Right lobe of liver (tissue), 6 donors: ENCODE measurements at regions not wholly inside any gene's neighbourhood (a gene's known extent, or its start where the extent isn't known, plus 50 kb on each side); places are given as distances from the start of the nearest gene placed in this dataset.

ENCODE experiments used
- ATAC-seq, 4 donors: fragments of 200-7000 bp; cut with Tn5 transposase; one replicate each; pipeline ENCODE4 v1.9.1; 2020; ENCODE audit warnings: mild to moderate bottlenecking in 4 of 4, moderate library complexity in 4 of 4
- DNase-seq, 3 donors: peaks; one replicate each; pipeline ENCODE4 v3.0.0-alpha.2; 2020
- H3K27ac ChIP-seq, 3 donors: fragments of 200-600 bp; one replicate each; pipeline ENCODE4 v1.8.0; 2022
- H3K27me3 ChIP-seq, 2 donors: fragments of 200-600 bp; one replicate each; pipeline ENCODE4 v1.8.0; 2022
- H3K36me3 ChIP-seq, 4 donors: fragments of 200-600 bp; sonication (generic) in 1 of 4; one replicate each; pipeline versions ENCODE4 v1.5.1 to v1.8.0; 2017 to 2022; ENCODE audit warnings: control low read depth in 1 of 4
- H3K4me1 ChIP-seq, 4 donors: fragments of 200-600 bp; sonication (generic) in 1 of 4; one replicate each; pipeline versions ENCODE4 v1.5.1 to v1.8.0; 2017 to 2022; ENCODE audit warnings: control low read depth in 1 of 4
- H3K4me3 ChIP-seq, 3 donors: fragments of 200-600 bp; one replicate each; pipeline ENCODE4 v1.8.0; 2022
- H3K9me3 ChIP-seq, 4 donors: fragments of 200-600 bp; sonication (generic) in 1 of 4; one replicate each; pipeline versions ENCODE4 v1.5.1 to v1.8.0; 2017 to 2022; ENCODE audit warnings: control low read depth in 1 of 4
- CTCF ChIP-seq, 4 donors: fragments of 200-600 bp in 3 of 4; fragments of 450-650 bp in 1 of 4; IDR thresholded peaks; one replicate each; pipeline versions ENCODE4 v1.5.1 to v1.8.0; 2016 to 2022; ENCODE audit warnings: antibody characterized with exemption in 4 of 4, mild to moderate bottlenecking in 2 of 4
- POLR2A ChIP-seq: fragments of 450-650 bp; IDR thresholded peaks from one replicate; pipeline ENCODE4 v1.6.1; 2017; ENCODE audit warnings: antibody characterized with exemption, mild to moderate bottlenecking
- WGBS: methylation state at CpG from one replicate; pipeline ENCODE4 v1.1.6; 2018; ENCODE audit warnings: low coverage, low lambda C conversion rate; ENCODE audit not compliant: insufficient coverage; ENCODE audit errors: missing lambda C conversion rate; 5-methylcytosine and 5-hydroxymethylcytosine counted together
- intact Hi-C, 2 donors: fragments of 100-400 bp; cut with DNase I; formaldehyde crosslinking; loops; one replicate each; pipeline versions ENCODE4 v1.11.2 to v1.14.1; 2022
- donor health status: DM: no; HTN: yes; CAD: no.
- donor health status: DM: no; HTN: no; CAD: no.
- donor health status: DM: no; HTN: no; CAD: no.
- donor health status: DM: no; HTN: yes; CAD: no.
- donor health status: DM: no; HTN: yes; CAD: no.

- Histone ChIP-seq H3K27ac (no peak overlapping the region), H3K4me1 (peaks cover 0 to 4% (median under 1%) of the 10 kb centered on the region in 4 donors), H3K4me3 (no peak overlapping the region), H3K9me3 (no peaks in the 10 kb centered on the region), H3K27me3 (no peaks in the 10 kb centered on the region), H3K36me3 (no peaks in the 10 kb centered on the region)
- intact Hi-C loops = no loop called here
- TF ChIP-seq POLR2A = no peak
- no peak for TF ChIP-seq CTCF (IDR thresholded peaks at IDR 0.05)
- DNase-seq (no peak), ATAC-seq (no peak)
- WGBS = 21% methylated on average over 1 of the region's 1 CpG
Observed at GRCh38 chr1:218811497-218811896, 362.2 kb upstream of the LYPLAL1 start.

- ATAC-seq = peak; percentile 22 to 84 (median 46)
- intact Hi-C loops = no loop called here
Observed at GRCh38 chr1:218812360-218812759, 361.3 kb upstream of the LYPLAL1 start.

GRCh38 chr1:218813237-218813636 lies 360.4 kb upstream of the LYPLAL1 start:
- no peak for ATAC-seq
- no peaks in the 10 kb centered on the region for H3K9me3 ChIP-seq
- H3K4me3 ChIP-seq = no peak overlapping the region
- peaks cover 0 to 4% (median under 1%) of the 10 kb centered on the region in 4 donors for H3K4me1 ChIP-seq
- H3K27me3 ChIP-seq = no peaks in the 10 kb centered on the region
- DNase-seq = no peak
- intact Hi-C loops = no loop called here
- H3K36me3 ChIP-seq = no peaks in the 10 kb centered on the region
- no peak overlapping the region for H3K27ac ChIP-seq
- TF ChIP-seq CTCF (IDR thresholded peaks at IDR 0.05) = no peak
- TF ChIP-seq POLR2A = no peak
- WGBS = 80% methylated on average over 1 of the region's 1 CpG

More at GRCh38 chr1:218812360-218812759, 361.3 kb upstream of the LYPLAL1 start:
- no peaks in the 10 kb centered on the region for H3K36me3 ChIP-seq
- H3K27ac ChIP-seq = no peak overlapping the region
- DNase-seq = no peak
- TF ChIP-seq POLR2A = no peak
- no peak for TF ChIP-seq CTCF (IDR thresholded peaks at IDR 0.05)
- H3K9me3 ChIP-seq = no peaks in the 10 kb centered on the region
- no peak overlapping the region for H3K4me3 ChIP-seq
- WGBS = 39% methylated on average over 6 of the region's 6 CpGs
- peaks cover 0 to 4% (median under 1%) of the 10 kb centered on the region in 4 donors for H3K4me1 ChIP-seq
- no peaks in the 10 kb centered on the region for H3K27me3 ChIP-seq

- Histone ChIP-seq H3K36me3 (no peaks in the 10 kb centered on the region), H3K4me3 (no peak overlapping the region), H3K4me1 (peaks cover 0 to 4% (median under 1%) of the 10 kb centered on the region in 4 donors), H3K27ac (no peak overlapping the region), H3K27me3 (no peaks in the 10 kb centered on the region), H3K9me3 (no peaks in the 10 kb centered on the region)
- TF ChIP-seq POLR2A (no peak), CTCF (IDR thresholded peaks at IDR 0.05) (no peak)
- WGBS = 62% methylated on average over 2 of the region's 2 CpGs
- ATAC-seq = no peak
- DNase-seq = no peak
- intact Hi-C loops = no loop called here
Observed at GRCh38 chr1:218815076-218815475, 358.6 kb upstream of the LYPLAL1 start.

- intact Hi-C loops = no loop called here
- H3K36me3 ChIP-seq = no peaks in the 10 kb centered on the region
- no peak overlapping the region for H3K27ac ChIP-seq
- TF ChIP-seq CTCF (IDR thresholded peaks at IDR 0.05) (no peak), POLR2A (no peak)
- 80% methylated on average over 4 of the region's 4 CpGs for WGBS
- DNase-seq = no peak
- H3K4me3 ChIP-seq = no peak overlapping the region
- no peak for ATAC-seq
- H3K4me1 ChIP-seq = peaks cover 0 to 2% (median under 1%) of the 10 kb centered on the region in 4 donors
- no peaks in the 10 kb centered on the region for H3K27me3 ChIP-seq
- H3K9me3 ChIP-seq = no peaks in the 10 kb centered on the region
Observed at GRCh38 chr1:218817071-218817470, 356.6 kb upstream of the LYPLAL1 start.
